ENCODE measurements at regions not wholly inside any gene's neighbourhood (a gene's known extent, or its start where the extent isn't known, plus 50 kb on each side); places are given as distances from the start of the nearest gene placed in this dataset.
"Not testable (repeated sequence)": the region's sequence is repeated elsewhere in the genome, so short reads cannot be mapped to it uniquely, and the experiment has no call there.

DNA sequence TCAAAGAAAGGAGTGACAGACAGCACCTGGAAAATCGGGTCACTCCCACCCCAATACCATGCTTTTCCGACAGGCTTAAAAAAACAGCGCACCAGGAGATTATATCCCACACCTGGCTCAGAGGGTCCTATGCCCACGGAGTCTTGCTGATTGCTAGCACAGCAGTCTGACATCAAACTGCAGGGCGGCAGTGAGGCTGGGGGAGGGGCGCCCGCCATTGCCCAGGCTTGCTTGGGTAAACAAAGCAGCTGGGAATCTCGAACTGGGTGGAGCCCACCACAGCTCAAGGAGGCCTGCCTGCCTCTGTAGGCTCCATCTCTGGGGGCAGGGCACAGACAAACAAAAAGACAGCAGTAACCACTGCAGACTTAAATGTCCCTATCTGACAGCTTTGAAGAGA, 74.5 kb upstream of the TPP2 start:
- not testable (repeated sequence) for TF ChIP-seq ATF2 (IDR thresholded peaks at IDR 0.05; ENCODE audit: low read length); MAX (IDR thresholded peaks at IDR 0.05; ENCODE audit: low read depth, low read length); CTCF (IDR thresholded peaks at IDR 0.05 in 2 of 3, conservative IDR thresholded peaks at IDR 0.05 in 1 of 3; ENCODE audit: control insufficient read depth in 2 of 3, extremely low read depth in 1 of 3, insufficient read depth in 1 of 3, low read depth in 3 of 3, low read length in 3 of 3); REST (IDR thresholded peaks at IDR 0.05; ENCODE audit: low read depth, low read length)
